Skeletal muscle cell (primary cell): ENCODE measurements at regions not wholly inside any gene's neighbourhood (a gene's known extent, or its start where the extent isn't known, plus 50 kb on each side); places are given as distances from the start of the nearest gene placed in this dataset.

Source experiments
- DNase-seq: peaks from one replicate; pipeline ENCODE4 v3.0.0-alpha.2; 2010; ENCODE audit warnings: low read depth
- H3K4me3 ChIP-seq: 2 replicates; pipeline ENCODE4 v1.5.1; 2011; ENCODE audit warnings: low read depth, mild to moderate bottlenecking, control low read depth, low read length, moderate library complexity

GRCh38 chr6:151698931-151699700 lies 108.4 kb upstream of the ESR1 start:
- no peak overlapping the region for H3K4me3 ChIP-seq
- DNase-seq, result no peak

DNA sequence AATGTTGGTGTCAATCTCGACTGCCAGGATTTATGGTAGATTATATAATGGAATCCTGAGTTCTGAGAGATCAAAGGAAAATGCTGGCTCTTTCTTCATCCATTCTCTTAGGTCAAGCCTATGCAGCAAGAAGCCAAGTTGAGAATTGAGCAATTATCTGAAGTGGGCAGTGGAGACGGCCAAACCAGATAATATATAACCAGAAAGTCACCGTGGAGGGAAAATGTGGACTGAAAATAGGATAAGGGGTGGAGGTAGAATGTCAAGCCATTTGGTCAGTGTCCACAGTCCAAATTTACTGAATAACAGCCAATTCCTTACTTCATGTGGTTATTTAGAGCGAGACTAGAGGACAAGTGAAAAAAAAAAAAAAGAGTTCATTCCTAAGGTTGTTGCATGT lies 107.8 kb upstream of the ESR1 start:
- no peak overlapping the region for H3K4me3 ChIP-seq
- DNase-seq, result no peak

DNA sequence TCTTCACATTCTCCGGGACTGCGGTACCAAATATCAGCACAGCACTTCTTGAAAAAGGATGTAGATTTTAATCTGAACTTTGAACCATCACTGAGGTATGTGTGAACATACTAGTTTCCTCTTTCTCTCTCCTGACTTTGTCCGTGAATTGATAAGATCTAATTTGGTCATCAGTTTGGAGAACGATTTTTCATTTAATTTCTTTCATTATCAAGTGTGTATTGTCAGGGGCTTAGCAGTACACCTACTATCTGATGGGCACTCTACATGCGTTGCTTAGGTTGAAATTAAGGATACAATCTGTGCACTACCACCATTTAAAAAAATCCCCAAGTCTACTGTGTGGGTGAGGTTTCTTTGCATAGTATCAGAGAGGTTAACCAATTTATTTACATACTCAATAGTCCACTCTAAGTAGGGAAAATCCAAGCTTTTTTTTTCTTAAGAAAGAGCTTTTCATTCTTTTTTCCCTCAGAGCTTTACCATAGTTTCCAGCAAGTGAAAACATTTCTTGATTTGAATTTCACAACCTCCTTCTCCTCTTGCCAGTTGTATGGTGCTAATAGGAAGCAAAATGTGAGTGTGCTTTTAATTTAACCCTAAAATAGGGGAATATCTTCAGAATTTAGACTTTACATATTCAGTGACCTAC lies 105.4 kb upstream of the ESR1 start:
- no peak for DNase-seq
- H3K4me3 ChIP-seq, result no peak overlapping the region

- DNase-seq, result no peak
- no peak overlapping the region for H3K4me3 ChIP-seq
These were observed 104.4 kb upstream of the ESR1 start for GRCh38 chr6:151702851-151703658.

DNA sequence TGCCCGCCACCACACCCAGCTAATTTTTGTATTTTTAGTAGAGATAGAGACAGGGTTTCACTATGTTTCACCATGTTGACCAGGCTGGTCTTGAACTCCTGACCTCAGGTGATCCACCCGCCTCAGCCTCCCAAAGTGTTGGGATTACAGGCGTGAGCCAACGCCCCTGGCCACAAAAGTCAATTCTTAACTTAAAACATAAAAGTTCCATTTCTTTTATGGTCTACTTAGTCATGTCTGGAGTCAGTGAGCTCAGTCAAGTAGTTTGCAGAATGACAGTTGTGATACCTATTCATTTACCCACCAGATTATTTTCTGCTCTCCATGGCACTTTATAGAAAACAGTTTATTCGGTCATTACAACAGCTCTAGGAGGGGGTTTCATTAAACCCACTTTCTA lies 103.1 kb upstream of the ESR1 start:
- no peak for DNase-seq
- no peak overlapping the region for H3K4me3 ChIP-seq

DNA sequence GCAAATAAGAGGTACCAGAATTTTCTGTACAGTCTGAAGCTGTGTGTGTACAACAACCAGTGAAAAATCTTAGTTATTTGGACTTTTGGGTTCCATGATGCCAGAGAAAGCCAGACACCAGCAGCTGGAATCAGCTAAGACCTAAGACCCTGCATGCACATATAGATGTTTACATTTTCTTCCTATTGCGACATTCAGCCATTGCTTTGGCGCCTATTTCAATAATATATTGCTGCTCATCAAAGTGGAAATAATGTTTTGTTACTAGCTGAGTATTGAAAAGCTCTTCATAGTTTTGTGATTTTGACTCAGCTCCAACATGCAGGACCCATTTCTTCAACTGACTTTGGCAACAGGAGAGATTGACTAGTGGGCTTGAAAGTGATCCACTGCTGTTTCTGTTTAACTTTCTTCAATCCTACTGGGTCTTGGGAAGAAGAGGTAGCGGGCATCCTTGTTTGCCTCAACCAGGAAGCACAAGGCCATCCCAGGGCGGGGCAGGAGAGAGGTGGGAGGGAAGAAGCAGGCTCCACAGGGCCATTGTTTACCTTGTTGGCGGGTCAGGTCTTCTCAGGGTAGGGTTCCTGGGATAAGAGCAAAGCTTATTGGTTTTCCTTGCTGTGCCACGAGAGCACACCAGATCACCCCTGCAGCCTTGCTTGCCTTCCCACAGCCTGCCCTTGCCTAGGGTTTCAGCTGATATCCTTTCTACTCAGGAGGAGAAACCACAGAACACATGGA lies 101.3 kb upstream of the ESR1 start:
- DNase-seq, result no peak
- H3K4me3 ChIP-seq, result no peak overlapping the region

DNA sequence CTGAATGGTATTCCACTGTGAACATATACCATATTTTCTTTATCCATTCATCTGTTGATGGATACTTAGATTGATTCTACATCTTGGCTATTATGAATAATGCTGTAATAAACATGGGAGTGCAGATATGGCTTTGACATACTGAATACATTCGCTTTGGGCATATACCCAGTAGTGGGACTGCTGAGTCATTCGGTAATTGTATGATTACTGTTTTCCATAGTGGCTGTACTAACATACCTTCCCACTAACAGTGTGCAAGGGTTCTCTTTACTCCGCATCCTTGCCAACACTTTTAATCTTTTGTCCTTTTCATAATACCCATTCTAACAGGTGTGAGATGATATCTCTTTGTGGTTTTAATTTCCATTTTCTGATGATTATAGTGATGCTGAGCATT lies 98.2 kb upstream of the ESR1 start:
- DNase-seq, result no peak

GRCh38 chr6:151716526-151716932 lies 91.0 kb upstream of the ESR1 start:
- no peak for DNase-seq
- H3K4me3 ChIP-seq, result no peak overlapping the region

More for the DNA sequence above, 98.2 kb upstream of the ESR1 start:
- no peak overlapping the region for H3K4me3 ChIP-seq

DNA sequence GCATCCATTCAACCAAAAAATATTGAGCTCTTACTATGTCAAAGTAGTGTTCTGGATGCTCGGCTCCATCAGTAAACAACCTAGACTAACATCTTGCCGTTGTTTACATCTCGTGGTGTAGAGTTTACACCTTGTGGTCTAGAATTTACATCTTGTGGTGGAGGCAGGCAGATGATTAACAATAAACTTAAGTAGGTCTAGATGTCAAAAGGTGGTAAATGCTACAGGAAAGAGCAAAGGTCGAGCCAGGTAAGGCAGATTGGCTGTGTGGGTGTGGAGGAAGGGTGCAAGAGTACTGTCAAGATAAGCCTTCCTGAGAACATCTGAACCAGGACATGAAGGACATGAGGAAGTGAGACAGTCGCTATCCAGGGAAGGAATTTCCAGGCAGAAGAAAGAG lies 88.4 kb upstream of the ESR1 start:
- H3K4me3 ChIP-seq, result no peak overlapping the region
- DNase-seq, result no peak

- no peak overlapping the region for H3K4me3 ChIP-seq
- no peak for DNase-seq
These were observed 86.3 kb upstream of the ESR1 start for GRCh38 chr6:151721146-151721545.

DNA sequence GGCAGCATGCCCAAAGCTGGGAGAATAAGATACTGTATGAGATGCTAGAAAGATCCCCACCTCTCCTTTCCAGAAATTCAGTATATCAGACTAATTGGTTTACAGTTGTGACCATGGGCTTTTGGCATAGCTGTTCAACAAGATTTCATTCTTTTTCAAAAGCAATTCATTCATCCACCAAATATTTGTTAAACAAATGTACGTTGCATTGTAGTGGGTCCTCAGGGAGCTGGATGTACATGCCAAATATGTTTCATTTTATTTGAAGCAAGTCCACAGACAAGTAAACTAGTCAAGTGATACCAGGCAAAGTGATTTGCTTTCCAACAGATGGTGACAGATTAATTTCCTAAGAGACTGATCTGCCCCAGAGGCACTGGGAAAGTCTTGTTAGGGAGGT lies 85.8 kb upstream of the ESR1 start:
- DNase-seq, result no peak
- H3K4me3 ChIP-seq, result no peak overlapping the region

DNA sequence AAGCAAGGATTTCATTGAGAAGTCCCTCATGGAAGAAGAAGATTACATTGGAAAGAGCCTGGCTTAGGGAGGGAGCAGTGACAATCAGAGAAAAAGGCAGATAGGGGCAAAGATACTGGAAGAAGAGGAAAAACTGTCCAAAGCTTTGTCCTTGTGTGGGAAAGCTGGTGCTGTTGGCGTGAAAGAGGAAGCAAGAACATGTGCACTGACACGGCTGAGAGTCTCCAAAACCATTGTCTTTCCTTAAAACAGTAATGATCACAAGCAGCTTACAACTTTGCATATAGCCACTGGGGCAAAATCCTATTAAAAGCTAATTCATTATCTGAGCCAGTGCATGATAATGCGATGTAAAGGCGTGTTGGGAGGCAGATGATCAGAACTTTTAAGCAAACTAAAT lies 85.1 kb upstream of the ESR1 start:
- no peak overlapping the region for H3K4me3 ChIP-seq
- no peak for DNase-seq

DNA sequence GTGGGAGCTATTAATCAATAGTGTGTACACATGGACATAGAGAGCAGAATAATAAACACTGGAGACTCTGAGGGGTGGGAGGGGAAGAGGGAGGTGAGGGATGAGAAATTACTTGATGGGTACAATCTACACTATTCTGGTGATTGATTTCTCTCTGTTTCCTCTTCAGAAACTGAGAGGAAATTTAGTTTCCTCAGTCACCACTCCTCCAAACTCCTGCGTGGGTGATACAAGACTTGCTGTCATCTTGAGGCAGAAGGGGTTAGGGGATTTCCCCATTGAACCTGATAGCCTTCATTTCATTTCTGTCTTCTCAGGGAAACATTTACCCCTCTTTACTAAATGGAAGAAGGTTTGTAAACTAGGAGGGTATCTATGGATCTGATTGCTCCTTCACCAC lies 84.3 kb upstream of the ESR1 start:
- no peak overlapping the region for H3K4me3 ChIP-seq
- no peak for DNase-seq

DNA sequence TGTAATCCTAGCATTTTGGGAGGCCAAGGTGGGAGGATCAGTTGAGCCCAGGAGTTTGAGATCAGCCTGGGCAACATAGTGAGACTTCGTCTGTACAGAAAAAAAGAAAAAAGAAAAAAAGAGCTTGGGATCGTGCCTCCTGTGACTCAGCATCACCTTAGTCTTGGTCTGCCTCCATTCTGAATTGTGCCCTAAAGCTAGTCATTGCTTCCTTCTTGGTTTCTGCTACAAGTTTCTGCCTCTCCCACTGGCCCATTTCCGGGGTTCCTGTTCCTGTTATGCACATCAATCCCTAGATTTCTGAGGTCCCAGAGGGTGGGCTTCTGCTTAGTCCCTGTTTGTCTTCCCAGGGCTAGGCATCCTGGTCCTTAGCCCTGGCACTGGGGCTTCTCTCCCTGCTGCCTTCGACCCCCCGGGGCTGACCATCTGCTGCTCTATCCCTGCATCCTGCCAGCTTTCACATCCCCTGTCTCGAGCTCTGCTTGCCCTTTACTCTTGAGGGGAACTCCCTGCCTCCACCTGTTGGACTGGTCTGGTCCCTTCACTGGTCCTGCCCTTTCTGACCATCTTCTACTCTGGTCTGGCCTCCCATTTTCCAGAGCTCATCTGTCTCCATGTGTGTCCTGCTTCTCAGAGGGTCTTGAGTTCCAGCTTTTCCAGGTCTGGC lies 77.5 kb upstream of the ESR1 start:
- H3K4me3 ChIP-seq, result no peak overlapping the region
- no peak for DNase-seq

- DNase-seq, result no peak
- H3K4me3 ChIP-seq, result no peak overlapping the region
These were observed 77.0 kb upstream of the ESR1 start for GRCh38 chr6:151730496-151730870.

GRCh38 chr6:151731313-151731712 lies 76.2 kb upstream of the ESR1 start:
- no peak overlapping the region for H3K4me3 ChIP-seq
- DNase-seq, result no peak

GRCh38 chr6:151733680-151734320 lies 73.7 kb upstream of the ESR1 start:
- no peak for DNase-seq

GRCh38 chr6:151738267-151738666 lies 69.2 kb upstream of the ESR1 start:
- no peak overlapping the region for H3K4me3 ChIP-seq
- DNase-seq, result no peak

More at GRCh38 chr6:151733680-151734320, 73.7 kb upstream of the ESR1 start:
- H3K4me3 ChIP-seq, result no peak overlapping the region

DNA sequence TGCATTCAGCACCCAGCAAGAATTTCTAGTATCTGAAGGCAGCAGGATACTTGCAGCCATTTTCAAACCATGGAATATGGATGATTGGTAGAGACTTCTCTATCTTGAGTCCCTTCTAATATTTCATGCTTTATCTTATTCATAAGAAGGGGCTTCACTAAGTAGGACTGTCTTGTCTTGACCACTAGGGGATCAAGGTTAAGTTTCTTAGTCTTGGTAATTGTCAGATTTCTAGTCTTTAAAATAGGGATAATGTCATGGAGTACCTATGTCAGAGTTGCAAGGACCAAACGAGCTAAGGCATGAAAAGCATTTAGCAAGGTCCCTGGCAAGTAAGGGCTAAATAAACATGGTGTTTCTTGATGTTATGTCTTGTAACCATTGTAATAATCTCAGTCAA lies 68.5 kb upstream of the ESR1 start:
- no peak overlapping the region for H3K4me3 ChIP-seq
- DNase-seq, result no peak
